Fibroblast of villous mesenchyme (primary cell): ENCODE measurements at regions not wholly inside any gene's neighbourhood (a gene's known extent, or its start where the extent isn't known, plus 50 kb on each side); places are given as distances from the start of the nearest gene placed in this dataset.
"Not testable (repeated sequence)": the region's sequence is repeated elsewhere in the genome, so short reads cannot be mapped to it uniquely, and the experiment has no call there.

Source experiments
- DNase-seq: peaks from one replicate; pipeline ENCODE4 v3.0.0-alpha.2; 2010; ENCODE audit warnings: low read depth
- H3K4me3 ChIP-seq: 2 replicates; pipeline ENCODE4 v1.5.1; 2011; ENCODE audit warnings: low read depth, mild to moderate bottlenecking, low read length
- TF ChIP-seq, protein P1 (sequence below): IDR thresholded peaks from 2 replicates; pipeline ENCODE4 v1.5.1; 2012; ENCODE audit warnings: low read depth, mild to moderate bottlenecking, low read length; ENCODE audit not compliant: insufficient read depth

- TF ChIP-seq, protein P1, sequence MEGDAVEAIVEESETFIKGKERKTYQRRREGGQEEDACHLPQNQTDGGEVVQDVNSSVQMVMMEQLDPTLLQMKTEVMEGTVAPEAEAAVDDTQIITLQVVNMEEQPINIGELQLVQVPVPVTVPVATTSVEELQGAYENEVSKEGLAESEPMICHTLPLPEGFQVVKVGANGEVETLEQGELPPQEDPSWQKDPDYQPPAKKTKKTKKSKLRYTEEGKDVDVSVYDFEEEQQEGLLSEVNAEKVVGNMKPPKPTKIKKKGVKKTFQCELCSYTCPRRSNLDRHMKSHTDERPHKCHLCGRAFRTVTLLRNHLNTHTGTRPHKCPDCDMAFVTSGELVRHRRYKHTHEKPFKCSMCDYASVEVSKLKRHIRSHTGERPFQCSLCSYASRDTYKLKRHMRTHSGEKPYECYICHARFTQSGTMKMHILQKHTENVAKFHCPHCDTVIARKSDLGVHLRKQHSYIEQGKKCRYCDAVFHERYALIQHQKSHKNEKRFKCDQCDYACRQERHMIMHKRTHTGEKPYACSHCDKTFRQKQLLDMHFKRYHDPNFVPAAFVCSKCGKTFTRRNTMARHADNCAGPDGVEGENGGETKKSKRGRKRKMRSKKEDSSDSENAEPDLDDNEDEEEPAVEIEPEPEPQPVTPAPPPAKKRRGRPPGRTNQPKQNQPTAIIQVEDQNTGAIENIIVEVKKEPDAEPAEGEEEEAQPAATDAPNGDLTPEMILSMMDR, result no peak
These were observed 95.3 kb downstream of the TTLL2 start for GRCh38 chr6:167420177-167420576.

DNA sequence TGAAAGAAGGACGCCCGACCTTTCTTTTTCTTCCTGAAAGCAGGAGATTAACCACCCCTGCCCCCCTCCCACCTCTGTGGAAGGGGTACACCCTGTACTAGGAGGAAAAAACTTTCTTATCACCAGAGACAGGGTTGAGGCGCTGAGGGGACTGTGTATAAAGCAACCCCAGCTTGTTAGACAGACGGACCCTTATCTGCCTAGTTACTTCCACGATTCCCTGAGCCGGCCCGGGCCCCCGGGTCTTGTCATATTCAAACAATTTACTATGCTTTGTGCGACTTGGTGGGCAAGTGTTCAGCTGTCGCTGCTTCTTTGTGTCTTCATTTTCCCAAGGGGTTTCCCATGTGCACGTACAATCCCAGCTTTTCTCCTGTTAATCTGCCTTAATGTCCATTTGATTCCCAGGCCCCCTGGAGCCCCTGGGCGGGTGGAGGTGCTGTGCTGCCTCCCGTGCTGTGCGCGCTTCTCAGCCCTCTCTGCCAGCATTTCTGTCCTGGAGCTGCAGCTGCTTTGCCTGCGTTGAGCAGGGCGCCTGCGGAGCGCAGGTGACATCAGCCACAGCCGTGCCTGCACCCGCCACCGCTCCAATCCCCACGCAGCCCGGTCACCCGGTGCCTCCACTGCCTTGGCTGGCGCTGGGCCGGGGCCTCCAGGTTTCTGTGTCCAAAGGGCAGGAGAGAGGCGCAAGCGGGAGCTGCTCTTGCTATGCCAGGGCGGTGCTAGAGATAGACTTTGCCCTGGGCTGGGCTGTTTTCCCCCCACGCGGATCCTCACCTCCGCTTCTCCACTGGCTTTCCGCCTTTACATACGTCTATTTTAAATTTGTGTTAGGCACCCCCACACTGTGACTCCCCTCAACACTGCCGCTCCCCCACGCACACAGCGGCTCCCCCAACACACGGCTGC lies 96.2 kb downstream of the TTLL2 start:
- no peak overlapping the region for H3K4me3 ChIP-seq
- TF ChIP-seq, protein P1, result no peak
- DNase-seq, result no peak

More at GRCh38 chr6:167420177-167420576, 95.3 kb downstream of the TTLL2 start:
- H3K4me3 ChIP-seq, result no peak overlapping the region
- no peak for DNase-seq

GRCh38 chr6:167421944-167422343 lies 97.1 kb downstream of the TTLL2 start:
- not testable (repeated sequence) for H3K4me3 ChIP-seq

DNA sequence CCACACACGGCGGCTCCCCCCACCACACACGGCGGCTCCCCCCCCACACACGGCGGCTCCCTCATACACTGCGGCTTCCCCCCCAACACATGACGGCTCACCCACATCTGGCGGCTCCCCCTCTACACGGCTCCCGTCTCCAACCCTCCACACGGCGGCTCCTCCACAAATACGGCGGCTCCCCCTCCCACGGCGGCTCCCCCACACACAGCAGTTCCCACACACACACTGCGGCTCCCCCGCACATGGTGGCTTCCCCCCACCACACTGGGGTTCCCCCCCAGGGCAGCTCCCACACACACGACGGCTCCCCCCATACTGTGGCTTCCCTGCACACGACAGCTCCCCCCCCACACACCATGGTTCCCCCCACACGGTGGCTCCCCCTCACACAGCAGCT lies 98.0 kb downstream of the TTLL2 start:
- no peak overlapping the region for H3K4me3 ChIP-seq
- no peak for DNase-seq
- TF ChIP-seq, protein P1, result no peak

More at GRCh38 chr6:167421944-167422343, 97.1 kb downstream of the TTLL2 start:
- not testable (repeated sequence) for DNase-seq

DNA sequence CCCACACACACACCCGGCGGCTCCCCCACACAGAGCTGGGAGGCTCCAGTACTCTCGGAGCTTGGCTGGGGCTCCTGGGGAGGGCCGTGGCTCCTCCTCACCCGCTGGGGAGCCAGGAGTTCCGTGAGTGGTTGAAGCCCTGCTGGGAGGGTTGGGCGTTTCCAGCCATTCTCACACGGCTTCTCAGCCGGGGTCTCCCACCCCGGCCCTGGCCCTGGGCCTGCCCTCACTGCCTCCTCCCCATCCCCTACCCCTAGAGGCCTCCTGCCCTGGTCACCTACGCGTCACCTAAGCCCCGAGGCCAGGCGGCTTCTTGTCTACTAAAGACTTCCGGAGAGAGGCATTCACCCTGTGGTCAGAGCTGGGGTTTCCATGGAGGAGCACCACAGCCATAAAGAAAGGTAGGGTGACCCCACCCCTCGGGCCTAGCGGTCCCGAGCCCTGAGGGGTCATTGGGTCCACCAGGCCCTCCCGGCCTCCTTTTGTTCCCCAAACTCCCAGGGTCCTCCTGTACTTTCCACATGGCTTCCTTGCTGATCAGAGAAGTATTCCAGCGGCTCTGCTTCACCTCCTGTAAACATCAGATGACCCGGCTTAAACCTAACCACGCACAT lies 99.3 kb downstream of the TTLL2 start:
- TF ChIP-seq, protein P1, result no peak

GRCh38 chr6:167424700-167425099 lies 99.8 kb downstream of the TTLL2 start:
- H3K4me3 ChIP-seq, result no peak overlapping the region
- TF ChIP-seq, protein P1, result no peak
- no peak for DNase-seq

More for the DNA sequence above, 99.3 kb downstream of the TTLL2 start:
- DNase-seq, result no peak
- H3K4me3 ChIP-seq, result no peak overlapping the region

- TF ChIP-seq, protein P1, result no peak
- DNase-seq, result no peak
- no peak overlapping the region for H3K4me3 ChIP-seq
These were observed 101.2 kb downstream of the TTLL2 start for GRCh38 chr6:167426084-167426483.
